IMR-90 (cell line): ENCODE measurements at regions not wholly inside any gene's neighbourhood (a gene's known extent, or its start where the extent isn't known, plus 50 kb on each side); places are given as distances from the start of the nearest gene placed in this dataset.

Experiments used
- ATAC-seq: fragments of 200-7000 bp; cut with Tn5 transposase; 2 replicates; pipeline ENCODE4 v1.9.1; 2020; ENCODE audit warnings: low read depth, mild to moderate bottlenecking, moderate library complexity
- BruUV-seq: library from RNA; stranded (reverse); fragments of 400-500 nt; replicated peaks from 2 replicates; lab custom pipeline; 2021; lab: Mats Ljungman, UMichigan
- CTCF ChIA-PET: fragments of 300-600 bp; formaldehyde crosslinking; extraction: SDS; loops from one replicate; lab custom pipeline; 2021; ENCODE audit warnings: antibody characterized with exemption; lab: Yijun Ruan, JAX
- POLR2A ChIA-PET: fragments of 300-600 bp; sonication (Branson Sonifier 250); formaldehyde crosslinking; loops from one replicate; lab custom pipeline; 2022; ENCODE audit warnings: antibody characterized with exemption; ENCODE audit not compliant: unreplicated experiment; lab: Charles Lee
- DNase-seq: peaks from one replicate; pipeline ENCODE4 v3.0.0; 2013
- H2AFZ ChIP-seq: replicated peaks from 2 replicates; pipeline ENCODE3; 2013; ENCODE audit warnings: low read length, mild to moderate bottlenecking; ENCODE audit not compliant: poor library complexity
- H2AK5ac ChIP-seq: 2 replicates; pipeline ENCODE4 v1.6.1; 2013; ENCODE audit warnings: low read depth, low read length, inconsistent platforms
- H2AK9ac ChIP-seq: replicated peaks from 2 replicates; pipeline ENCODE3; 2013; ENCODE audit warnings: mild to moderate bottlenecking, low read depth, low read length, moderate library complexity; ENCODE audit not compliant: poor library complexity
- H2BK120ac ChIP-seq: 2 replicates; pipeline ENCODE4 v1.6.1; 2013; ENCODE audit warnings: low read depth, low read length, inconsistent platforms
- H2BK15ac ChIP-seq: 3 replicates; pipeline ENCODE4 v1.6.1; 2013; ENCODE audit warnings: low read depth, low read length, inconsistent platforms
- H2BK20ac ChIP-seq: 2 replicates; pipeline ENCODE4 v1.6.1; 2013; ENCODE audit warnings: low read depth, mild to moderate bottlenecking, inconsistent platforms, low read length, moderate library complexity
- H2BK5ac ChIP-seq: 2 replicates; pipeline ENCODE4 v1.6.1; 2013; ENCODE audit warnings: mild to moderate bottlenecking, low read depth, low read length, inconsistent platforms; ENCODE audit not compliant: poor library complexity, severe bottlenecking
- H3K14ac ChIP-seq: replicated peaks from 2 replicates; pipeline ENCODE4 v1.6.1; 2013; ENCODE audit warnings: low read depth, low read length, inconsistent platforms
- H3K18ac ChIP-seq: 2 replicates; pipeline ENCODE4 v1.6.1; 2013; ENCODE audit warnings: low read depth, low read length, control low read depth
- H3K23ac ChIP-seq: 2 replicates; pipeline ENCODE4 v1.6.1; 2013; ENCODE audit warnings: low read depth, low read length, inconsistent platforms
- H3K27ac ChIP-seq: 2 replicates; pipeline ENCODE4 v1.5.1; 2013; ENCODE audit warnings: mild to moderate bottlenecking, control low read depth, low read length; ENCODE audit not compliant: insufficient read depth
- H3K27me3 ChIP-seq: 2 replicates; pipeline ENCODE4 v1.6.1; 2013; ENCODE audit warnings: low read length; ENCODE audit not compliant: control insufficient read depth, insufficient read depth
- H3K36me3 ChIP-seq: 2 replicates; pipeline ENCODE4 v1.6.1; 2013; ENCODE audit warnings: low read length, mixed read lengths; ENCODE audit not compliant: control insufficient read depth, insufficient read depth
- H3K4ac ChIP-seq: 2 replicates; pipeline ENCODE4 v1.6.1; 2013; ENCODE audit warnings: low read depth, low read length, inconsistent platforms
- H3K4me1 ChIP-seq: 2 replicates; pipeline ENCODE4 v1.6.1; 2013; ENCODE audit warnings: low read length, mixed read lengths; ENCODE audit not compliant: control insufficient read depth, insufficient read depth
- H3K4me2 ChIP-seq: 2 replicates; pipeline ENCODE4 v1.6.1; 2013; ENCODE audit warnings: low read depth, mild to moderate bottlenecking, control low read depth, low read length, moderate library complexity
- H3K4me3 ChIP-seq: 2 replicates; pipeline ENCODE4 v1.5.1; 2013; ENCODE audit warnings: low read depth, mild to moderate bottlenecking, control low read depth, low read length, moderate library complexity; ENCODE audit not compliant: insufficient read depth
- H3K56ac ChIP-seq: 2 replicates; pipeline ENCODE4 v1.6.1; 2013; ENCODE audit warnings: low read length, inconsistent platforms; ENCODE audit not compliant: insufficient read depth; ENCODE audit errors: extremely low read depth
- H3K79me1 ChIP-seq, 2 experiments: 2 replicates each; pipeline ENCODE4 v1.6.1; 2013; ENCODE audit warnings: low read length in 2 of 2, inconsistent platforms in 1 of 2, low read depth in 1 of 2
- H3K9ac ChIP-seq: 2 replicates; pipeline ENCODE4 v1.6.1; 2013; ENCODE audit warnings: low read depth, low read length, control low read depth
- H3K9me1 ChIP-seq: 2 replicates; pipeline ENCODE4 v1.6.1; 2013; ENCODE audit warnings: low read length, inconsistent platforms; ENCODE audit not compliant: insufficient read depth
- H3K9me3 ChIP-seq: 2 replicates; pipeline ENCODE4 v1.6.1; 2013; ENCODE audit warnings: low read length; ENCODE audit not compliant: control insufficient read depth, insufficient read depth
- H4K20me1 ChIP-seq: 2 replicates; pipeline ENCODE4 v1.6.1; 2013; ENCODE audit warnings: low read length, inconsistent platforms; ENCODE audit not compliant: insufficient read depth
- H4K5ac ChIP-seq: 2 replicates; pipeline ENCODE4 v1.6.1; 2013; ENCODE audit warnings: mild to moderate bottlenecking, low read depth, low read length, control low read depth
- H4K8ac ChIP-seq, 2 experiments: 2 replicates each; pipeline ENCODE4 v1.6.1; 2013; ENCODE audit warnings: low read depth in 2 of 2, low read length in 2 of 2, control low read depth in 1 of 2, inconsistent platforms in 1 of 2
- H4K91ac ChIP-seq: 2 replicates; pipeline ENCODE4 v1.6.1; 2013; ENCODE audit warnings: low read depth, low read length, inconsistent platforms; ENCODE audit not compliant: insufficient read depth
- CEBPB ChIP-seq: IDR thresholded peaks from 2 replicates; pipeline ENCODE4 v1.6.1; 2012; ENCODE audit warnings: low read depth, low read length, improper control_type of control experiment
- CHD1 ChIP-seq: IDR thresholded peaks from 2 replicates; pipeline ENCODE4 v1.6.1; 2012; ENCODE audit warnings: low read depth, low read length, improper control_type of control experiment
- FOS ChIP-seq: fragments of 150-350 bp; IDR thresholded peaks from 2 replicates; pipeline ENCODE4 v1.6.1; 2016; ENCODE audit warnings: low read depth, low read length
- MAFK ChIP-seq: IDR thresholded peaks from 2 replicates; pipeline ENCODE4 v1.6.1; 2012; ENCODE audit warnings: low read depth, low read length, improper control_type of control experiment
- MAZ ChIP-seq: IDR thresholded peaks from 2 replicates; pipeline ENCODE4 v1.6.1; 2012; ENCODE audit warnings: low read depth, mild to moderate bottlenecking, low read length, improper control_type of control experiment, moderate library complexity, borderline replicate concordance
- MXI1 ChIP-seq: IDR thresholded peaks from 2 replicates; pipeline ENCODE4 v1.6.1; 2012; ENCODE audit warnings: low read depth, mild to moderate bottlenecking, low read length, moderate library complexity, borderline replicate concordance
- NFE2L2 ChIP-seq: fragments of 150-350 bp; IDR thresholded peaks from 2 replicates; pipeline ENCODE4 v1.6.1; 2016; ENCODE audit warnings: low read depth, mild to moderate bottlenecking, low read length
- POLR2A ChIP-seq: IDR thresholded peaks from 2 replicates; pipeline ENCODE4 v1.6.1; 2012; ENCODE audit warnings: mild to moderate bottlenecking, low read depth, low read length
- RAD21 ChIP-seq: IDR thresholded peaks from 2 replicates; pipeline ENCODE4 v1.6.1; 2012; ENCODE audit warnings: low read length, improper control_type of control experiment
- RCOR1 ChIP-seq: IDR thresholded peaks from 2 replicates; pipeline ENCODE4 v1.6.1; 2012; ENCODE audit warnings: mild to moderate bottlenecking, low read length, improper control_type of control experiment; ENCODE audit not compliant: insufficient replicate concordance
- RFX5 ChIP-seq: IDR thresholded peaks from 2 replicates; pipeline ENCODE4 v1.8.0; 2012; ENCODE audit warnings: low read depth, mild to moderate bottlenecking, low read length, moderate library complexity
- WGBS, 2 experiments: methylation state at CpG; one replicate each; pipeline versions ENCODE4 v1.1.5 to v1.1.7; 2013; ENCODE audit warnings: missing lambda C conversion rate in 2 of 2; ENCODE audit not compliant: insufficient read length in 1 of 2; ENCODE audit errors: extremely low coverage in 2 of 2; 5-methylcytosine and 5-hydroxymethylcytosine counted together
- dilution Hi-C: fragments of 300-500 bp; cut with HindIII; formaldehyde crosslinking; loops from one replicate; pipeline ENCODE4 v1.14.3; 2018; ENCODE audit warnings: low sequenced_read_pairs; ENCODE audit not compliant: unreplicated experiment
- in situ Hi-C: fragments of 300-500 bp; cut with MboI; formaldehyde crosslinking; loops from 3 replicates; pipeline ENCODE4 v1.14.3; 2019; ENCODE audit warnings: low sequenced_read_pairs, inconsistent platforms, mixed read lengths
- intact Hi-C: fragments of 100-400 bp; cut with micrococcal nuclease; formaldehyde crosslinking; loops from 2 replicates; pipeline ENCODE4 v1.10.0; 2022
- TF ChIP-seq, protein P1 (sequence below): fragments of 150-350 bp; IDR thresholded peaks from 2 replicates; pipeline ENCODE4 v1.6.1; 2017; ENCODE audit warnings: mild to moderate bottlenecking, antibody characterized with exemption, low read length, low read depth
- TF ChIP-seq, protein P2 (sequence below): fragments of 150-350 bp; IDR thresholded peaks from 2 replicates; pipeline ENCODE4 v1.6.1; 2016; ENCODE audit warnings: low read depth, mild to moderate bottlenecking, low read length, moderate library complexity, borderline replicate concordance
- TF ChIP-seq, protein P3 (sequence below): conservative IDR thresholded peaks from 2 replicates; pipeline ENCODE4 v1.5.1; 2012; ENCODE audit warnings: mild to moderate bottlenecking, low read depth, low read length, improper control_type of control experiment

DNA sequence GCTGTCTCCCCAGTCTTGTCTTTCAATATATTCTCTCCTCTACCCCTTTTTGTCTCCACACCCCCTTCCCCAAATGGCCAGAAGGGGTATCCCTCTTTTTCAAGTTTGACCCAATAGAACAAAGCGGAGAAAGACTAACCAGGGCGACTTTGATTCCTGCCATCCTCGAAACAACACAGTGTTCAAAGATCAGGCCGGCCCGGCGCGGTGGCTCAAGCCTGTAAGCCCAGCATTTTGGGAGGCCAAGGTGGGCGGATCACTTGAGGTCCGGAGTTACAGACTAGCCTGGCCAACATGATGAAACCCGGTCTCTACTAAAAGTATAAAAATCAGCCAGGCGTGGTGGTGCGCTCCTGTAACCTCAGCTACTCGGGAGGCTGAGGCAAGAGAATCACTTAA is 77.0 kb upstream of the IFNAR2 start:
- DNase-seq (no peak), ATAC-seq (no peak)
- POLR2A ChIA-PET, result no interaction called here
- H3K9ac ChIP-seq, result no peak overlapping the region
- no peak overlapping the region for H2BK15ac ChIP-seq
- H2AFZ ChIP-seq, result no peak overlapping the region
- CTCF ChIA-PET, result no interaction called here
- H4K5ac ChIP-seq, result no peak overlapping the region
- no peak overlapping the region for H2BK20ac ChIP-seq
- 100% methylated on average over 1 of the region's 13 CpGs; no CpG with 5 or more reads in 1 of the 2 experiments for WGBS, 2 experiments
- BruUV-seq, result no TSS peak
- TF ChIP-seq POLR2A (no peak), CHD1 (no peak), MAZ (no peak), RCOR1 (no peak), NFE2L2 (no peak), FOS (no peak), MXI1 (no peak), MAFK (no peak), RAD21 (no peak), RFX5 (no peak), CEBPB (no peak)
- TF ChIP-seq, protein P1, sequence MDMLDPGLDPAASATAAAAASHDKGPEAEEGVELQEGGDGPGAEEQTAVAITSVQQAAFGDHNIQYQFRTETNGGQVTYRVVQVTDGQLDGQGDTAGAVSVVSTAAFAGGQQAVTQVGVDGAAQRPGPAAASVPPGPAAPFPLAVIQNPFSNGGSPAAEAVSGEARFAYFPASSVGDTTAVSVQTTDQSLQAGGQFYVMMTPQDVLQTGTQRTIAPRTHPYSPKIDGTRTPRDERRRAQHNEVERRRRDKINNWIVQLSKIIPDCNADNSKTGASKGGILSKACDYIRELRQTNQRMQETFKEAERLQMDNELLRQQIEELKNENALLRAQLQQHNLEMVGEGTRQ, result no peak
- TF ChIP-seq, protein P2, sequence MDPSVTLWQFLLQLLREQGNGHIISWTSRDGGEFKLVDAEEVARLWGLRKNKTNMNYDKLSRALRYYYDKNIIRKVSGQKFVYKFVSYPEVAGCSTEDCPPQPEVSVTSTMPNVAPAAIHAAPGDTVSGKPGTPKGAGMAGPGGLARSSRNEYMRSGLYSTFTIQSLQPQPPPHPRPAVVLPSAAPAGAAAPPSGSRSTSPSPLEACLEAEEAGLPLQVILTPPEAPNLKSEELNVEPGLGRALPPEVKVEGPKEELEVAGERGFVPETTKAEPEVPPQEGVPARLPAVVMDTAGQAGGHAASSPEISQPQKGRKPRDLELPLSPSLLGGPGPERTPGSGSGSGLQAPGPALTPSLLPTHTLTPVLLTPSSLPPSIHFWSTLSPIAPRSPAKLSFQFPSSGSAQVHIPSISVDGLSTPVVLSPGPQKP, result no peak
- TF ChIP-seq, protein P3, sequence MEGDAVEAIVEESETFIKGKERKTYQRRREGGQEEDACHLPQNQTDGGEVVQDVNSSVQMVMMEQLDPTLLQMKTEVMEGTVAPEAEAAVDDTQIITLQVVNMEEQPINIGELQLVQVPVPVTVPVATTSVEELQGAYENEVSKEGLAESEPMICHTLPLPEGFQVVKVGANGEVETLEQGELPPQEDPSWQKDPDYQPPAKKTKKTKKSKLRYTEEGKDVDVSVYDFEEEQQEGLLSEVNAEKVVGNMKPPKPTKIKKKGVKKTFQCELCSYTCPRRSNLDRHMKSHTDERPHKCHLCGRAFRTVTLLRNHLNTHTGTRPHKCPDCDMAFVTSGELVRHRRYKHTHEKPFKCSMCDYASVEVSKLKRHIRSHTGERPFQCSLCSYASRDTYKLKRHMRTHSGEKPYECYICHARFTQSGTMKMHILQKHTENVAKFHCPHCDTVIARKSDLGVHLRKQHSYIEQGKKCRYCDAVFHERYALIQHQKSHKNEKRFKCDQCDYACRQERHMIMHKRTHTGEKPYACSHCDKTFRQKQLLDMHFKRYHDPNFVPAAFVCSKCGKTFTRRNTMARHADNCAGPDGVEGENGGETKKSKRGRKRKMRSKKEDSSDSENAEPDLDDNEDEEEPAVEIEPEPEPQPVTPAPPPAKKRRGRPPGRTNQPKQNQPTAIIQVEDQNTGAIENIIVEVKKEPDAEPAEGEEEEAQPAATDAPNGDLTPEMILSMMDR, result no peak
- H3K36me3 ChIP-seq, result no peaks in the 10 kb centered on the region
- H3K18ac ChIP-seq, result no peak overlapping the region
- H3K4me1 ChIP-seq, result no peaks in the 10 kb centered on the region
- no peak overlapping the region for H3K27ac ChIP-seq
- H3K4me2 ChIP-seq, result no peak overlapping the region
- H2BK5ac ChIP-seq, result no peak overlapping the region
- in situ Hi-C loops, result no loop called here
- no peak overlapping the region for H3K56ac ChIP-seq
- no peak overlapping the region for H2AK9ac ChIP-seq
- no peak overlapping the region for H3K14ac ChIP-seq
- no peaks in the 10 kb centered on the region for H3K9me1 ChIP-seq
- H3K23ac ChIP-seq, result no peak overlapping the region
- peaks cover 39% of the 10 kb centered on the region for H3K27me3 ChIP-seq
- H4K8ac ChIP-seq, result no peak overlapping the region
- H3K4ac ChIP-seq, result no peak overlapping the region
- H4K20me1 ChIP-seq, result no peaks in the 10 kb centered on the region
- H4K91ac ChIP-seq, result no peak overlapping the region
- H3K4me3 ChIP-seq, result no peak overlapping the region
- H2BK120ac ChIP-seq, result no peak overlapping the region
- no peaks in the 10 kb centered on the region for H3K9me3 ChIP-seq
- no peak overlapping the region for H2AK5ac ChIP-seq
- dilution Hi-C loops, result no loop called here
- intact Hi-C loops, result no loop called here
- H3K79me1 ChIP-seq, result no peaks in the 10 kb centered on the region
